Spleen (tissue), 7 donors: ENCODE measurements at regions not wholly inside any gene's neighbourhood (a gene's known extent, or its start where the extent isn't known, plus 50 kb on each side); places are given as distances from the start of the nearest gene placed in this dataset.

Experiments used
- POLR2A ChIP-seq, 3 donors: fragments of 450-650 bp; IDR thresholded peaks; one replicate each; pipeline ENCODE4 v1.5.1; 2017; ENCODE audit warnings: antibody characterized with exemption in 3 of 3, mild to moderate bottlenecking in 1 of 3
- POLR2AphosphoS5 ChIP-seq, 3 donors: sonication (generic); formaldehyde crosslinking; IDR thresholded peaks; one replicate each; pipeline ENCODE4 v1.5.1; 2017; ENCODE audit warnings: antibody characterized with exemption in 3 of 3
- TF ChIP-seq, protein P1 (sequence below), 11 experiments: fragments of 200-600 bp in 7 of 11; fragments of 450-650 bp in 4 of 11; sonication (generic) in 4 of 11; IDR thresholded peaks in 8 of 11; conservative IDR thresholded peaks in 3 of 11; 1 replicate in 7 of 11; 2 replicates in 4 of 11; pipeline versions ENCODE4 v1.4.0 to v1.8.0; 2016 to 2021; ENCODE audit warnings: antibody characterized with exemption in 11 of 11, inconsistent platforms in 4 of 11, mild to moderate bottlenecking in 1 of 11
- donor health status: DM: no; HTN: no; CAD: no; lungs with moderate emphysema.
- donor health status: DM: no; HTN: no; CAD: no.
- donor health status: DM: no; HTN: no; CAD: no.

DNA sequence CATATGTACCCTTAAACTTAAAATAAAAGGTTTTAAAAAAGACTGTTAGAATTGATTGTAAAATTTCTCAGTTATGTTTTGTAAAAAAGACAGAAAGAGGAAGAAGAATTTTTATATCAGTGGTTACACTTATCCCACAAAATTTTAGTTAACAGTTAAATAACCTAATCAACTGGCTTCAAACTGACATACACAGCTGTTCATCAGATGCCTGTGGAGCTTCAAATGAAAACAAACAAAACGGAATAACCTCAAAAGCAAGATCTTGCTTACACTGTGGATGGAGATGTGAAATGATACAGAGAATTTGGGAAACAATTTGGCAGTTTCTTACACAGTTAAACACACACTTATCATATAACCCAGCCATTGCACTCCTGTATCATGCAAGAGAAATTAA lies 521.0 kb downstream of the ETS1 start:
- no peak for TF ChIP-seq POLR2A (IDR thresholded peaks at IDR 0.05)
- TF ChIP-seq, protein P1, sequence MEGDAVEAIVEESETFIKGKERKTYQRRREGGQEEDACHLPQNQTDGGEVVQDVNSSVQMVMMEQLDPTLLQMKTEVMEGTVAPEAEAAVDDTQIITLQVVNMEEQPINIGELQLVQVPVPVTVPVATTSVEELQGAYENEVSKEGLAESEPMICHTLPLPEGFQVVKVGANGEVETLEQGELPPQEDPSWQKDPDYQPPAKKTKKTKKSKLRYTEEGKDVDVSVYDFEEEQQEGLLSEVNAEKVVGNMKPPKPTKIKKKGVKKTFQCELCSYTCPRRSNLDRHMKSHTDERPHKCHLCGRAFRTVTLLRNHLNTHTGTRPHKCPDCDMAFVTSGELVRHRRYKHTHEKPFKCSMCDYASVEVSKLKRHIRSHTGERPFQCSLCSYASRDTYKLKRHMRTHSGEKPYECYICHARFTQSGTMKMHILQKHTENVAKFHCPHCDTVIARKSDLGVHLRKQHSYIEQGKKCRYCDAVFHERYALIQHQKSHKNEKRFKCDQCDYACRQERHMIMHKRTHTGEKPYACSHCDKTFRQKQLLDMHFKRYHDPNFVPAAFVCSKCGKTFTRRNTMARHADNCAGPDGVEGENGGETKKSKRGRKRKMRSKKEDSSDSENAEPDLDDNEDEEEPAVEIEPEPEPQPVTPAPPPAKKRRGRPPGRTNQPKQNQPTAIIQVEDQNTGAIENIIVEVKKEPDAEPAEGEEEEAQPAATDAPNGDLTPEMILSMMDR (IDR thresholded peaks at IDR 0.05 in 8 of 11, conservative IDR thresholded peaks at IDR 0.05 in 3 of 11) = no peak
- no peak for TF ChIP-seq POLR2AphosphoS5 (IDR thresholded peaks at IDR 0.05)
